ENCODE measurements at regions not wholly inside any gene's neighbourhood (a gene's known extent, or its start where the extent isn't known, plus 50 kb on each side); places are given as distances from the start of the nearest gene placed in this dataset.

DNA sequence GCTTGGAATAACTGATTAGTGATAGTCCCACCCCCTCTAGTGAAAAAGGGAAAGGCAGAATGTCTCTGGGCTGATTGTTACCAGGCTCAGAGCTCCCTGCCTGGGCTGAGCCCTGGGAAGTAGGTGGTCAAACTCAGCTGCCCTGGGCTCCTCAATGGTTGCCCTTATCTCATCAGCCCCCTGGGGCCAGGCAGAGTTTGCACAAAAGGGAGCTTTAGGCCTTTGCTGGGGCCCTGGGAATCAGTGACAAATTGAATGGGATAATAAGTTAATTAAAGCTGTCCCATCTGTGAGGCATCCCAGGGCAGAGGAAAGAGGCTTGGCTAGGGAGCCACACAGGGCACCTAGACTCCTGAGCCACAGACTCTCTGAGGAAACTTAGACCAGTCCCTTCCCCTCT is 89.0 kb downstream of the EFNB1 start:
- no peak for DNase-seq

GRCh38 chrX:68916891-68917290 is 88.1 kb downstream of the EFNB1 start:
- DNase-seq, result no peak

GRCh38 chrX:68915778-68916177 is 87.0 kb downstream of the EFNB1 start:
- DNase-seq, result no peak

GRCh38 chrX:68914479-68914946 is 85.7 kb downstream of the EFNB1 start:
- DNase-seq, result no peak

GRCh38 chrX:68913249-68913547 is 84.4 kb downstream of the EFNB1 start:
- DNase-seq, result no peak

DNA sequence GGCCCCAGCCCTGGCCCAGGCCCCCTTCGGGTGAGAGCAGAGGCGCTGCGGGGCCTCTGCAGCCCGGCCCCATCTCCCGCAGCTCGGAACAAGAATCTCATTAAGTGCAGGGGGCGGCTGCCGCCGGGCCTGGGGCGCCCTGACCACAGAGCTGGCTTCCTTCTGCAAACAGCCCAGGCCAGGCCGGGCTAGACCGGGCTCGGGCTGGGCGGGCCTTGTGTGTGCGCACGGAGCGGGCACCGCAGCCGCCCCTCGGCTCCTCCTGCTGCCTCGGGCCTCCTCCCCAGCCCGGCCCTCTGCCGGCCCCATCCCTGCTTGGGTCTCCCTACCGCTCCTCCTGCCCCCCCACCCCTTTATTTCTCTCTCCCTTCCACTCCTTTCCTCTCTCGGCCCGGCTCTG is 83.3 kb downstream of the EFNB1 start:
- DNase-seq, result no peak

- DNase-seq, result no peak
Observed at GRCh38 chrX:68910731-68911428, 82.1 kb downstream of the EFNB1 start.

DNA sequence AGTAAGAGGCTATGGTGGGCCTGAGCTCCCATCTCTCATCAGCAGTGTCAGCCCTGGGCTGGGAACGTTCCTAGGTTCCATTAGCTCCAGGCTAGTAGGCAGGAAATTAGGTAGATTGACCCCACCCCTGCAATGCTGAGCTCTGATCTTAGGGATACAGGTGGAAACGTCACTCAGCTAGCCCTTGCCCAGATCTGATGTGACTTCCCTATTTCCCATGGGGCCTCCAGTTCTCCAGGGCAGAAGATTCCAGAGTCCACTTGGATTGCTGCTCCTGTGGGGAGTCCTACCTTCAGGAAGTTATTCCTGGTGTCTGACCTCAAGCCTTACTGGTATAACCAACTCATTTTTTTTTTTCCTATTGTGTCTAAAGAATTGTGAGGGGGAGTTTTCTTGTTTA is 81.1 kb downstream of the EFNB1 start:
- DNase-seq, result no peak

DNA sequence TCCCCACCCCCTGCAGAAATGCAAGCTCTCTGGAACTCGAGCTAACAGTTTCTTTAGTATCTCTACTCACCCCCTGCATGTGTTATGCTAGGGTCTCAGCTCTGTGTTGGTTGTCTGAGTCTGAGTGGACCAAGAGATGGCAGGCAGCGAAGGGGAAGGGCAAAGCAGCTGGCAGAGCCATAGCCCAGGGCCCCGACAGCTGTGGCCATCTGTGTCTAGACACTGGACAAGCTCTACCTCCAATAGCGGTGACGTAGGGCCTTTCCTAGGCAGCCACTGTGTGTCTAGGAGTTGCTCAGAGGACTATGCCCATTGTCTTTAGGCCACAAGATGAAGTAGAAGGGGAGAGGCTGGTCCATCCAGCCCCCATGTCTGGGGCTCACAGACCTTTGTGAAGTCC is 79.2 kb downstream of the EFNB1 start:
- no peak for DNase-seq

- DNase-seq, result no peak
Observed at GRCh38 chrX:68902706-68903504, 74.1 kb downstream of the EFNB1 start.

DNA sequence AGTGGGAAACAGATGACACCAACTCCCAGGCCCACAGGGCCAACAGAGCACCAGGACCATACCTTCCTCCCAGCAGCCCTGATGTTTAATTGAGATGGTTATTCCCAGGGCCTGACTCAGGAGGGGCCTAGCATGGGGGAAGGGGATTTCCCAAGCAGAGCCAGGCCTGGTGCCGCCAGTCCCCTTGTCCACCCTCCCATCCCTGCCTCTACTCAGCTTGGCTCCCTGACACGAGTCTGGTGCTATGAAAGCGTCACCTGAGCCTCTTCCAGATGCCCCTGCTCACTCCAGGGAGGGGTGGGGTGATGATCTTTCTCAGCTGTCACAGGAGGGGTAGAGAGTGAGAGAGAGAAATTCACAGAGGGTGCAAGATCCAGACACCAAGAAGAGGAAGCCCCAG is 72.7 kb downstream of the EFNB1 start:
- no peak for DNase-seq

GRCh38 chrX:68898598-68898997 is 69.8 kb downstream of the EFNB1 start:
- DNase-seq, result no peak

- no peak for DNase-seq
Observed at GRCh38 chrX:68897118-68897945, 68.5 kb downstream of the EFNB1 start.

- no peak for DNase-seq
Observed at GRCh38 chrX:68896581-68896980, 67.8 kb downstream of the EFNB1 start.

- DNase-seq, result no peak
Observed at GRCh38 chrX:68895778-68896177, 67.0 kb downstream of the EFNB1 start.

GRCh38 chrX:68895341-68895755 is 66.5 kb downstream of the EFNB1 start:
- DNase-seq, result no peak

- DNase-seq, result no peak
Observed at GRCh38 chrX:68894513-68895340, 65.9 kb downstream of the EFNB1 start.

DNA sequence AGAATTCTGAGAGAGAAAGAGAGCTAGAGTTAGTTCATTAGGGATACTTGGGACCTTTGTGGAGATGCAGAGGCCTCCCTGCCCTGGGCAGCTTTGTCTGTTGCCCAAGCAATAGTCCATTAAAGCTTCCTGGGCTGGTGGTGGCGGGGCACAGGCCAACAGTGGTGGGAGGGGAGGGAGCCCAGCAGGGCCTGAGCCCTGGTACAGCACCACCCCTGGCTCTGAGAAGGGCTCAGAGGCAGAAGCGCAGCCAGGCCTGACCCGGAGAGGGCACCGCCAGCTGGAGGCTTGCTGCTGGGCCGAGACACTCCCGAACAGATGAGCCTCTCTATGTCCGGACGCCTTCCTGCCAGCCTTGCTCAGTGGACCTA is 65.3 kb downstream of the EFNB1 start:
- DNase-seq, result no peak

GRCh38 chrX:68892651-68893050 is 63.8 kb downstream of the EFNB1 start:
- no peak for DNase-seq

- no peak for DNase-seq
Observed at GRCh38 chrX:68892134-68892533, 63.3 kb downstream of the EFNB1 start.

Measured in activated CD4-positive, alpha-beta T cell treated with anti-CD3 and anti-CD28 coated beads for 4 hours (primary cell).